Testis (tissue), 2 donors: ENCODE measurements at regions not wholly inside any gene's neighbourhood (a gene's known extent, or its start where the extent isn't known, plus 50 kb on each side); places are given as distances from the start of the nearest gene placed in this dataset.

ENCODE experiments used
- DNase-seq: peaks from one replicate; pipeline ENCODE4 v3.0.0-alpha.2; 2019
- H3K27ac ChIP-seq, 2 donors: fragments of 200-600 bp; sonication (generic); one replicate each; pipeline ENCODE4 v1.5.1; 2019
- H3K27me3 ChIP-seq: fragments of 200-600 bp; sonication (generic); one replicate; pipeline ENCODE4 v1.5.1; 2019
- H3K36me3 ChIP-seq: fragments of 200-600 bp; sonication (generic); one replicate; pipeline ENCODE4 v1.5.1; 2017; ENCODE audit warnings: low read depth; ENCODE audit errors: missing control alignments
- H3K4me1 ChIP-seq: fragments of 200-600 bp; sonication (generic); one replicate; pipeline ENCODE4 v1.5.1; 2019
- H3K4me3 ChIP-seq, 2 donors: fragments of 200-600 bp; sonication (generic); one replicate each; pipeline ENCODE4 v1.5.1; 2017 to 2019
- H3K9me3 ChIP-seq: fragments of 200-600 bp; sonication (generic); one replicate; pipeline ENCODE4 v1.5.1; 2017
- CTCF ChIP-seq, 3 experiments: fragments of 450-650 bp in 2 of 3; fragments of 200-600 bp in 1 of 3; sonication (generic) in 1 of 3; IDR thresholded peaks; one replicate each; pipeline ENCODE4 v1.5.1; 2016 to 2019; ENCODE audit warnings: antibody characterized with exemption in 3 of 3, mild to moderate bottlenecking in 2 of 3, moderate library complexity in 1 of 3
- POLR2A ChIP-seq: fragments of 450-650 bp; IDR thresholded peaks from one replicate; pipeline ENCODE4 v1.6.1; 2017; ENCODE audit warnings: antibody characterized with exemption, mild to moderate bottlenecking, moderate library complexity
- WGBS, 2 donors: methylation state at CpG; one replicate each; pipeline ENCODE4 v1.1.5; 2018; 5-methylcytosine and 5-hydroxymethylcytosine counted together
- intact Hi-C: fragments of 100-400 bp; cut with DNase I; formaldehyde crosslinking; loops from one replicate; pipeline ENCODE4 v1.15.1; 2023; ENCODE audit warnings: low total_unique reads

GRCh38 chr5:162796507-162796906 is 640.9 kb upstream of the CCNG1 start:
- Histone ChIP-seq H3K9me3 (no peaks in the 10 kb centered on the region), H3K36me3 (no peaks in the 10 kb centered on the region), H3K27me3 (no peaks in the 10 kb centered on the region), H3K4me1 (no peaks in the 10 kb centered on the region), H3K27ac (no peak overlapping the region), H3K4me3 (no peak overlapping the region)
- WGBS, 2 donors: 59 to 68% methylated on average over 3 of the region's 3 CpGs
- intact Hi-C loops: no loop called here
- no peak for DNase-seq
- TF ChIP-seq POLR2A (no peak), CTCF (IDR thresholded peaks at IDR 0.05) (no peak)

GRCh38 chr5:162800301-162800700 is 637.1 kb upstream of the CCNG1 start:
- intact Hi-C loops: no loop called here
- no peak overlapping the region for H3K27ac ChIP-seq
- no peaks in the 10 kb centered on the region for H3K27me3 ChIP-seq
- H3K4me3 ChIP-seq: no peak overlapping the region
- no peaks in the 10 kb centered on the region for H3K9me3 ChIP-seq
- H3K36me3 ChIP-seq: no peaks in the 10 kb centered on the region
- no peak for DNase-seq
- 81 to 86% methylated on average over 1 of the region's 1 CpG for WGBS, 2 donors
- no peak for TF ChIP-seq POLR2A
- TF ChIP-seq CTCF (IDR thresholded peaks at IDR 0.05): no peak
- H3K4me1 ChIP-seq: no peaks in the 10 kb centered on the region

GRCh38 chr5:162801235-162801634 is 636.2 kb upstream of the CCNG1 start:
- Histone ChIP-seq H3K36me3 (no peaks in the 10 kb centered on the region), H3K9me3 (no peaks in the 10 kb centered on the region), H3K4me1 (no peaks in the 10 kb centered on the region), H3K27ac (no peak overlapping the region), H3K4me3 (no peak overlapping the region), H3K27me3 (no peaks in the 10 kb centered on the region)
- DNase-seq: peak; percentile 15
- intact Hi-C loops: no loop called here
- TF ChIP-seq POLR2A (no peak), CTCF (IDR thresholded peaks at IDR 0.05) (no peak)
- WGBS, 2 donors: 52 to 75% methylated on average over 1 of the region's 1 CpG

- WGBS, 2 donors: 65 to 66% methylated on average over 2 of the region's 2 CpGs
- intact Hi-C loops: no loop called here
Observed at GRCh38 chr5:162806195-162806594, 631.2 kb upstream of the CCNG1 start.

More at GRCh38 chr5:162806195-162806594, 631.2 kb upstream of the CCNG1 start:
- H3K27ac ChIP-seq: no peak overlapping the region
- no peaks in the 10 kb centered on the region for H3K4me1 ChIP-seq
- TF ChIP-seq CTCF (IDR thresholded peaks at IDR 0.05) (no peak), POLR2A (no peak)
- H3K36me3 ChIP-seq: no peaks in the 10 kb centered on the region
- H3K4me3 ChIP-seq: no peak overlapping the region
- DNase-seq: no peak
- no peaks in the 10 kb centered on the region for H3K27me3 ChIP-seq
- H3K9me3 ChIP-seq: no peaks in the 10 kb centered on the region
